HG03439 (cell line): ENCODE measurements at regions not wholly inside any gene's neighbourhood (a gene's known extent, or its start where the extent isn't known, plus 50 kb on each side); places are given as distances from the start of the nearest gene placed in this dataset.

Source experiments
- ATAC-seq: cut with Tn5 transposase; IDR thresholded peaks from one replicate; pipeline ENCODE4 v1.9.1; 2021; ENCODE audit warnings: mild to moderate bottlenecking, moderate library complexity; ENCODE audit not compliant: unreplicated experiment

DNA sequence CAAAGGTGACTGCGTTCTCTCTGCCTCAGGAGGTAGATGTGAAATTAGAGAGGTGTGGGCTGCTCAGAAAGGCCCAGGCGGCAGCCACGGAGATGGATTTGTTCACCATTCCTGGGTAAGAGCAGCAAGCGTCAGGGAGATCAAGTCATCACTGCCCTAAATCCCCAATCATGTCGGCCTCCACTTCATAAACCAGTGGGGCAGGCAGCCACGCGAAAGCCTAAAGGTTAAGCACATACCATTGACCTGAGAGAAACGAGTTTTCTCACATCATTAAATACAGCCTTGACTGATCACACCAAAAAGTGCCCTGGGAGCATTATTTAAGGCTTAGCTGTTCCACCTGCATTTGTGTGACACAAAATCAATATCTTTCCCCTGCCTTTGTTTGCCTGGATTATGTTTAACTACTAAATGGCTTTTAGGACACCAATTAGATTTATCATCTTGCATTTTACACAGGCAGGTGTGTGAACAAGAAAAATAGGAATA is 50.7 kb upstream of the FOXB1 start:
- ATAC-seq = no peak

DNA sequence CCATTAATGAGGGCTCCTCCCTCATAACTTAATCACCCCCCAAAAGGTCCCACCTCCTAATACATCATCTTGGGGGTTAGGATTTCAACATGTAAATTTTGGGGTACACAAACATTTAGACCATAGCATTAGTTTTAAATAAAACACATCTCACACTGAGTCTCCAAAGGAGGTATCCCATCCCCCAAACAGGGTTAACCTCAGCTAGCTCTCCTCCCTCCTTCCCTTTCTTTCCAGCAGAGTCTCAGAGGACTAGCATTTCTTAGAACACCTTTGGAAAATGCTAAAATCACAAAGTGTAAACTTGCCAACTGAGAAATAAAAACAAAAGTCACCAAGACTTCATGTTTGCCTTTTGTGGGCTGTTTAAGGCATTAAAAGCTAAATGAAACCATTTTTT is 51.2 kb upstream of the FOXB1 start:
- ATAC-seq = no peak

DNA sequence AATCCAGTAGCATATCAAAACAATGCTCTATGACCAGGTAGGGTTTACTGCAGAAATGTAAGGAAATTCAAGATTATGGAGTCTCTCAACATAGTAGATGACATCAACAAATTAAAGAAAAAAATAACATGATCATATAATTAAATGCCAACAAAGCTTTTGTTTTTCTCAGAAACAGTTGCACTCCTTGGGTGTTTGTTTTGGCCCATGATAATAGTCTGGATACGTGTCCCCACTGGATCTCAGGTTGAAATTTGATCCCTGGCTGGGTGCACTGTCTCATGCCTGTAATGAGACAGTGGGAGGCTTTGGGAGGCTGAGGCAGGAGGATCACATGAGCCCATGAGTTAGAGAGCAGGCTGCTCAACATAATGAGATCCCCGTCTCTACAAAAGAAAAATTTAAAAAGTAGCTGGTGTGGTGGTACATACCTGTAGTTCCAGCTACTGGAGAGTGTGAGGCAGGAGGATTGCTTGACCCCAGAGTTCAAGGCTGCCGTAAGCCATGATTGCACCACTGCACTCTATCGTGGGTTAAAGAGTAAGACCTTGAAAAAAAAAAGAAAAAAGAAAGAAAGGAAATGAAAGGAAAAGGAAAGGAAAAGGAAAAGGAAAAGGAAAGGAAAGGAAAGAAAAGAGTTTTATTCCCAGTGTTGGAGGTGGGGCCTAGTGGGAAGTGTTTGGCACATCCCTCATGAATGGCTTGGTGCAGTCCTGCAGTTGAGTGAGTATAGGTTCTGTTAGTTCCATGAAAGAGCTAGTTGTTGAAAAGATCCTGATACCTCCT is 53.3 kb upstream of the FOXB1 start:
- no peak for ATAC-seq

DNA sequence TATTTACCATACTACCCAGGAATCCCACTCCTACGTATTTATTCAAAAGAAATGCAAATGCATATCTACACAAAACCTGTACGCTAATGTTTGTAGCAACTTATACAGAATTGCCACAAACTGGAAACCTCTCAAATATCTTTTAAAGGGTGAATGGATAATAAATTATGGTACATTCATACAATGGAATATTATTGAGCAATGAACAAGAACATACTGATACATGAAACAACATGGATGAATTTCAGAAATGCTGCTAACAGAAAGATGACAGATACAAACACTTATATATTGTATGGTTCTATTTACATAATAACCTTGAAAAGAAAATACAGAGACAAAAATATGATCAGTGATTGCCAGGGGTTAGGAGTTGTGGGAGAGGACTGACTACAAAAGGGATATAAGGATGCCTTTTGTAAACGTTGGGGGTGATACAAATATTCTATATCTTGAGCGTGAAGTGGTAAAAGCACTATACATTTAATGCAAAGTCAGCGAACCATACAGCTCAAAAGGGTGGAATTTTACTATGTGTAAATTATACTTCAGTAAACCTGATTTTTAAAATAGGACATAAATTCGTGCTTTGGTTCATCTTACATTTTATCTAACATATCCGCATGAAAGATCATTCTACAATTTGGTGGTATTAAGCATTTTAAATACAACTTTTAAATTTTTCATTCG is 55.0 kb upstream of the FOXB1 start:
- no peak for ATAC-seq

DNA sequence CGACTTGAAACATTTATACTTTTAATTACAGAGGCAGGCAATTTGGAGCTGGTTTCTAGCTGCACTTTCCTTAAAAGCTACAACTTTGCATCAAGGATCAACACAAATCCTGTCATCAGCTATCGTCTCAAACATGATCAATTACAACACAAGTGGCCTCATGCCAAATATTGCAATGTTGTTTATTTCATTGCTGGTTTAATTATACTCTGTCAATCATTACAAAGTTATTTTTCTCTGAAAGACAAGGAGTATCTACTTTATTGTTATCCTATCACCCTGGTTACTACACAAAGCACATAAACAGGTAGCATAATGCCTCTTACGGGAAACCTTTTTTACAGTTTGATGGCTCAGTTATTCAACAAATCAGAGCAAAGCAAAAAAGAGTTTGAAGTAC is 58.0 kb upstream of the FOXB1 start:
- no peak for ATAC-seq

DNA sequence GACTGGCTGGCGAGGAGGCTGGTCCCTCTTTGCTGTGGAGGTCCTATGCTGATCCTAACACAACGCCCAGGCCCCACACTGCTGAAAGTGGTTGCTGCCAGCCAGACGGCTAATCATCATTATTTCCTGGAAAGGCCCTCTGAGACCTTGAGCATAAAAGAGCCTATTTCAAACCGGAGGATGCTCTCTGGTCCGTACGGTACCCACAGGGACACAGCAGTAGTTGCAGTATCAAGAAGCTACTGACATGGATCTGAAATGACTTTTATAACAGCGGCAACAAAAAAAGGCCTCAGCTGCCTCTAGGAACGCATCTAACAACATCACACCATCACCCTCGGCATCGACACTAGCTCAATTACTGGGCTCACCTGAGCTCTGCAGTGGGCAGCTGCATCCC is 59.1 kb upstream of the FOXB1 start:
- ATAC-seq = no peak

DNA sequence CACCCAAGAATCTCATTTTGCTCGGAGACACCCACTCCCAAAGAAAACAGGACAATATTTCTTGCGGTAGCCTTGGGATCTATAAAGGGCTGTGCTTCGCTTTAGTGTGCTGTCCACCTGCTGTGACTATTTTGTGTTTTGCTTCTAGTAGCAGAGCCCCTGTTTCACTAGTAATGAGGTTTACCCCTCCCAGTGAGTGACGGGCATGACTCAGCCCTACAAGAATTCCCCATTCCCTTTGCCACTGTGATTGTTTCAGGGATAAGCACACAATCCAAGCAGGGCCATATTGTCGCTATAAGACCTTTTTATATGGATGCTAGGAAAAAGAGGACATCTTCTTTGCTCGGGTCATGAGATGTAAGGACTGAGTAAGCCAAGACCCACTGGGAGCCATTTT is 62.5 kb upstream of the FOXB1 start:
- no peak for ATAC-seq

DNA sequence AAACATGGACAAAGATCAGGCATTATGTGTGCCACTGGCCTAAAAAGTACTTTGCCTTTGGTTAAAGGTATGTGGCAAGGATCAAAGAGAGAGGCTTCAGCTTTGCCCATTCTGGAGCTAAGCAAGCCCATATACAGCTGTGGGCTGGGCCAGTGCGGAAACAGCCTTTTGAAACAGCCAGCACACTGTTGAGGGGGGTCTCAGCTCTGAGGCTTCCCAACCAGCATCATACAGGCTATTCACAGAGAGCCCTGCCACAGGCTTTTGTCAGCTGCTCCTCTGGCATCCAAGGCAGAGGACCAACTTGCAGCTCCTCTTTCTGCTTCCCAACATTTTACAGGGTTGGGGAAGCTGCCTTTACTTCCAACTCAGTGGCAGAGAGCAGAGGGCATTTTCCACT is 63.2 kb upstream of the FOXB1 start:
- no peak for ATAC-seq

DNA sequence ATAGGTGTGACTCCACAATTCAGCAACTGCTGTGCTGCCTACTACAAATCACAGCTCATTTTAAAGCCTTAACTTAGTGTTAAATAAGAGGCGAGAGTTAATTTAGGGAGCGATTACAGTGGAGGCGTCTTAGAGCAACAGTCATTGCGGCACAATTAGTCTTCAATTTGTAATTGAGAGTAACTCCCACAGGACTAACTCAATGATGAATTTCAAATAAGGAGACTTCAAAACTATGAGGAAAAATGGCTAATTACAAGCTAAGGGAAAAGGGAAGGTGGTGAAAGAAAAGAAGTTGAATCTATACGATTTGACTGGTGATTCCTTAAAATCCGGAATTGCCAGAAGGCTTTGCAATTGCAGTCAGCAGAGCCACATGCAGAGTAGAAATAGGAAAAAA is 63.7 kb upstream of the FOXB1 start:
- ATAC-seq = no peak

DNA sequence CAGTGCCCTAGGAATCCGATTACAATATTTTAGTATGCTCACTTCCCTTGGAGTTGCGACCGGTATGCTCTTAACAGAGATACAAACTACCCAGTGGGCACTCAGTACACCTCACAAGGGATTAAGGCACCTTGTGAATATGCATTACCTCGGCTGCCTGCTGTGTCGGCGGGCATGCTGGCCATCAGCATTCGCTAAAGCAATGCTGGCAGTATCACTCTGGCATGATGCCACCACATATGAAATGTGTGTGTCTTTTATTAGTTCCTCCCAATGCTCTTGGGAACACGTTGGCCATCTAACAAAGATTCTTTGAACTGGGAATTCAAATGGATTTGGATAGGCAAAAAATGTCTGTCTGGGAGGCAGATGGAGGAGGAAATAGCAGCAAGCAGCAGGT is 67.4 kb upstream of the FOXB1 start:
- ATAC-seq = no peak

DNA sequence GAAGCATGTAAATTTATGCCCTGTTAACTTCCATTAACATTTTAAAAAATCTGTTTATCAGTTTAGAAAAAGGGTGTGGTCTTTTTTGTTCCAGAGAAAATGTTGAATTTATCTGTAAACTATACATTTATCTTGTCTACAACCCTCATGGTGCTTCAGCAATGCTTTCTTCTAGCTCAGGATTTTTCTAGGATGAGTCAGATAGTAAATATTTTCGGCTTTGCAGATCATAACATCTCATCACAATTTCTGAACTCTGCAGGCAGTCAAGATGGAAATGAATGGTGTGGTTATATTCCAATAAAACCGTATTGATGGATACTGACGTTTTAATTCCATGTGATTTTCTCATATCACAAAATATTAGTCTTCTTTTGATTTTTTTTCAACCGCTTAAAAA is 70.5 kb upstream of the FOXB1 start:
- ATAC-seq = no peak

DNA sequence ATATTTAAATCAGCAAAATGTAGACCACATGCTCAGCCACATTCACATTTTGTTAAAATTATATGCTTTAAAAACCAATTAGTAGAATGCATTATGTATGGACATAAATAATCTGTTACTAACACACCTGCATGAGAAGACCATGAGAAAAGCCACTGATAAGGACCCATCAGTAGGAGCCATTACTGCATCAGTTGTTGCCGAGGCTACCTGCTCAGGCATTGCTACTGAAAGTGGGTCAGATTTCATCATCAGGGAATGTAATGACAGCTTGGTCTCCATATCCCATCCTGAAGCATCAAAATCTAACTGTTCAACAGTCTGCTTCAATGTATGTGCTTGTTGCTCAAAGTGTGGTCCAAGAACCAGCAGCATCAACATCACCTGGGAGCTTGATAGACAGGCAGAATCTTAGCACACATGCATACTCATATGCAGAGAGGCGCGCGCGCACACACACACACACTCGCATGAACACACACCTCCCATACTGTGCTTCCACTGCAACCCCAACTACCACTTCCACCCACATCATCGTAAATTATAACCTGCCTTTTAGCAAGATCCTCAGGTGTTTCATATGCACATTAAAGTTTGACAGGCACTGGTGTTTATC is 72.4 kb upstream of the FOXB1 start:
- ATAC-seq = no peak

DNA sequence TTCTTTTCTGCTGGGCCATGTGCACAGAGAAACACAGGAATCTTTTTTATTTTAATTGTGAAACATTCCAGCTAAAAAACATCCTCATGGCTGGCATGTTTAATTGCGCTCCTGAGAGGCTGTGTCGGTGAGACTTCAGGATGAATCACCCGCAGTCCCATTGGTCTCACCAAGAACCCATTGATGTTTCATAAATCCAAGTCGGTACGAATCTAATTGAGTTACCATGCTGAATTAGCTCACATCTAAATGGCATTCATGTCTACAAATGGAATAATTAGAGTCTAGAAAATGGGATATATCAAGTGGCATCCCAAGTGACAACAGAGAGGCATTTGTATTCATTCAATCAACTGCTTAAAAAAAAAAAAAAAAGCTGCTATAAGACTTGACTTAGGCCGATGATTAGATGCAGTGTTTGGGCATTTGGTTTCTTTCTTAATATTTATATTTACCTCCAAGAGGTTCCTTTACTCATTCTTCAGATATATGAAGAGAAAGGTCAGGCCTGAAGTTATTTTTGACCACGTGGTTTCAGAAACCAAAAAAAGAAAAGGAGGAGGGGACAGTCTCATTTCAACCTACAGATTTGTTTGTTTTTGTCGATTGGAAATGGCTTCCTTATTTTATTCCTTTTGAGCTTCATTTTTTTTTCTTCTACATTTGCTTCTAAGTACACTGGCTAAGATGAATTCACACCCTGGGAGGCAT is 79.1 kb upstream of the FOXB1 start:
- no peak for ATAC-seq

DNA sequence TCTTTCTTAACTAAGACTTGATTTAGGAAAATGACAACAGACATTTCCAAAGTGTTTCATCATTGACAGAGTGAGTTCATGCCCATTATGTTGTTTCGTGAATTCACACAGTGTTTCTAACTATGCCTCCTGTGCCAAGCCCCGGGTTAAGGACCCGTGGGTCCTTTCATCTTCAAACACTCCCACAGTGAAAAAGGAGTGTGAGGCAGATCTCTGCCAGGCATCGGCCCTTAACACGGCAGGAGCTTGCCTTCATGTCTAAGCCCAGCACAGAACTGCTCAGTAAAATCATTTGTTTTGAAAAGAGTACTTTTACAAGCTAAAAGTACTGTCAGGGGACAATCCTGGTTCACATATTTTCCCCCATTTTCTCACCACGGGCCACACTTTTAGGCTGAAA is 80.0 kb upstream of the FOXB1 start:
- ATAC-seq = no peak

DNA sequence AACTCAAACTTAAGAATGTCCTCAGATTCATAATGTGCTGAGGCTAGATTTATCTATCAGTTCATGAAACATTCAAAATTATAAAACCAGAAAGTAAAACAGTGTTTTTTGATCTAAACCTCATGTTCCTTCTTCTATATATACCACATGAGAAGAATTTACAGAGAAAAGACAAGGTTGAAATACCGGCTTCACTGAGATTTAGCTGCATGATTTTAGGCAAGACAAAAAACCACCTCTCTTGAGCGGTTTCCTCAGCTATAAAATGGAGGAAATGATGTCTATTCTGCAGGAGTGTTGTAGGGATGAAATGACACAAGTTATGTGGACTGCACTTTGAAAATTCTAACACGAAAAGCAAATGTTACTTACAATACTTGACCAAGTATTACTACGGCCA is 80.6 kb upstream of the FOXB1 start:
- ATAC-seq = no peak

DNA sequence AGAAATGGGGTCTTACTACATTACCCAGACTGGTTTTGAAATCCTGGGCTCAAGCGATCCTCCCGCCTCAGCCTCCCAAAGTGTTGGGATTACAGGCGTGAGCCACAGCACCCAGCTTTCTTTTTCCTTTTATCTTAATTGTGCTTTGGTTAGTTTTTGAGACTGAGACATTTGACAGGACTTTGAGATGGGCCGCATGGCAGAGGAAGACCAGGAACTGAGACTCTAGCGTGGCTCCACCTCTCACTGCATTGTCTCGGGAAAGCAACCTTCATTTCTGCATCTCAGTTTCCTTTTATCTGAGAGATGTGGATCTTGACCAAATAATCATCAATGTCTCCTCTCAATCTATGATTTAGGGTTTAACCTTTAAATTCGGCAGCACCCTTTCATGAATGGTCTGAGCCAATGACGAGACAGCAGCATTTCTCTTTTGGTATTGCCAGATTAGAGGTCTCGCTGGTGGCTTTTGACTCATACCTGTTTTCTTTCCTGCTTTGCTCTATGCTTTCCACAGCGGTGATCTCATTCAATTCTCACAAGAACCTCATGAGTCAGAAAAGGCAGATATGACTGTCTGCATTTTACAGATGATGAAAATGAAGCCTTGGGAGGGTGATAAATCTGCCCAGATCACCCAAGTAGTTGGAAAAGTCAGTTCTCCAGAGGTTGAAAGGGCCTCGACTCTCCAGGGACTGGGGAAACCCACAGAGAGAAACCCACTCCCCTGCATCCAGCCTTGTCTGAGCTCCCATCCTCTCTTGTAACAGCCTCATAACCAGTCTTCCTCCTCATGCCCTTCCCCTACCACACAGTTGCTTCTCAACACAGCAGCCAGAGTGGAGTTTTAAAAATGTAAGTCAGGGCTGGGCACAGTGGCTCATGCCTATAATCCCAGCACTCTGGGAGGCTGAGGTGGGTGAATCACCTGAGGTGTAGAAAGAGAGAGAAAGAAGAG is 84.8 kb upstream of the FOXB1 start:
- peak; percentile 89 for ATAC-seq

DNA sequence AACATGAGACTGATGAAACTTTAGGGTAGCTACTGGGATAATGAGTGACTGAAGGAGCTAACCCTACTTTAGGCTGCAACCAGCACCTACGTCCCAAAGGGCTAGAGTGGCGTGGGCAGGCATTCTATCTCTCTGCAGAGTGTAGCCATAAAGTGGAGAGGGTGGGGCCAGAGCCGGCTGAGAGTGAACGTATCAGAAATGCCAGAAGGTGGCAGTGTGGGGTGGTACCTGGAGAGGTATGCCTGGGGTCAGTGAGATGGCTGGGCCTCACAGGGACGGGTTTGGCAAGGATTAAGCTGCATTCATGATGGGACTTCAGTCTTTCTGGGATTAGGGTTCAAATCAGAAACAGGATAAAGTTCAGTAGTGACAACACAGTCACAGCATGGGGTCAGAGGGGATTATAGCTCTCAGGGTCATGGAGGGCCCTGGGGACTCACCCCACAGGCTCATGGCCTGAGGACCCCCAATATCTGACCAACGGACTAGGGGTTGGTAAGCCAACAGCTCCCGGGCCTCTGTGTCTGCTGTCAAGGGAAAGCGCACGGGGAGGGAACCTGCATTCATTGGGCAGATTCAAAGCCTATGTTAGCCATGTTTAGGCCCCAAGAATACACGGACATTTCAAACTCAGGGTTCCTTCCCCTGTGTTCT is 86.5 kb upstream of the FOXB1 start:
- no peak for ATAC-seq

DNA sequence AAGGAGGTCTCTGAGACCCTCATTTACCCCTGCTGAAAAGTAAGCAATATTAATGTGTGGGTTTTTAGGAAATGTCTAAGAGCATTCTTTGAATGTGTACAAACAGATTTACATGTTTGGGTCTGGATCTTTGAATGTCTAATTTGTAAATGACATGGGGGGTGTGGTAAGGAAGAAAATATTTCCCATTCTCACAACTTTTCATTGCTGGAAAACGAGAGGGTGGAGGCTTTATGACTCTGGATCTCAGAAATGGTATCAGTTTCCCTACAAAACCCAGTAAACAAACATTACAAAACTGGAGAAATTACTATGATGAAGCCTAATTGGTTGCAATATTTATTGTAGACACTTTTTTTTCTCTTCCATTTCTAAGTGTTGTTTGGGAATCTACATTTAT is 98.1 kb upstream of the FOXB1 start:
- ATAC-seq = no peak

DNA sequence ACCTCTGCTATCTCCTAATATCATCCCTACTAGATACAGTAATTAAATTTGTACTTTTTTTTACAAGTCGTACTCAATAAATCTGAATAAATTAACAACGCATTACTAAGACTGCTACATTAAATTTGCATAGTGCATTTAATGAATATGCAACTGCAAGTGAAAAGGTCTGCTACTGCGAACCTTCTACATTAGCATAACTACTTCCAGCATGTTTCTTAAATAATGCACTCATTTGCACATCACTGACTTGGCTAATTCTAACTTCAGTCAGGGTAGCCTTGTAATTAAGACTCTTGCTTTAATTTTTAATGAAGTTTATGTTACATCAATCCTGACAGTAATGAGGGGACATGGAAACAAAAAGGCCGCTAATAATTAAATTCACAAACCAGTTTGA is 98.9 kb upstream of the FOXB1 start:
- ATAC-seq = no peak
